ENCODE measurements at regions not wholly inside any gene's neighbourhood (a gene's known extent, or its start where the extent isn't known, plus 50 kb on each side); places are given as distances from the start of the nearest gene placed in this dataset.

- no peak overlapping the region for H3K9ac ChIP-seq (ENCODE audit: low read depth in 1 of 2, low read length in 2 of 2)
- no peak overlapping the region for H3K4me3 ChIP-seq (ENCODE audit: low read depth in 1 of 3, low read length in 3 of 3)
- no peaks in the 10 kb centered on the region for H3K36me3 ChIP-seq (ENCODE audit: control insufficient read depth in 4 of 4, insufficient read depth in 3 of 4, low read depth in 1 of 4, low read length in 3 of 4)
- no peak for DNase-seq (ENCODE audit: low spot score)
- H3K27me3 ChIP-seq (ENCODE audit: control insufficient read depth in 4 of 4, insufficient read depth in 4 of 4, low read length in 3 of 4), result no peaks in the 10 kb centered on the region
- H3K4me1 ChIP-seq (ENCODE audit: control insufficient read depth in 4 of 4, insufficient read depth in 4 of 4, low read length in 3 of 4), result no peaks in the 10 kb centered on the region
- no peaks in the 10 kb centered on the region for H3K9me3 ChIP-seq (ENCODE audit: control insufficient read depth in 4 of 4, low read length in 3 of 4)
- TF ChIP-seq ZBTB33 (IDR thresholded peaks at IDR 0.05), result no peak
- TF ChIP-seq GABPA (IDR thresholded peaks at IDR 0.05 in 1 of 2, conservative IDR thresholded peaks at IDR 0.05 in 1 of 2), result no peak
- no peak for TF ChIP-seq MAX (IDR thresholded peaks at IDR 0.05)
- no peak for TF ChIP-seq ATF3 (IDR thresholded peaks at IDR 0.05)
- no peak for TF ChIP-seq NR2F2 (IDR thresholded peaks at IDR 0.05)
- no peak overlapping the region for H3K27ac ChIP-seq (ENCODE audit: low read depth in 1 of 2, low read length in 2 of 2)
- 85% methylated on average over 4 of the region's 4 CpGs for WGBS
Measured at GRCh38 chr3:8157640-8158039, 344.0 kb upstream of the LMCD1 start.

- Histone ChIP-seq H3K36me3 (ENCODE audit: control insufficient read depth in 4 of 4, insufficient read depth in 3 of 4, low read depth in 1 of 4, low read length in 3 of 4) (no peaks in the 10 kb centered on the region), H3K4me1 (ENCODE audit: control insufficient read depth in 4 of 4, insufficient read depth in 4 of 4, low read length in 3 of 4) (no peaks in the 10 kb centered on the region), H3K27ac (ENCODE audit: low read depth in 1 of 2, low read length in 2 of 2) (no peak overlapping the region), H3K9me3 (ENCODE audit: control insufficient read depth in 4 of 4, low read length in 3 of 4) (peaks cover 0 to 3% (median 3%) of the 10 kb centered on the region in 4 donors), H3K4me3 (ENCODE audit: low read depth in 1 of 3, low read length in 3 of 3) (no peak overlapping the region), H3K27me3 (ENCODE audit: control insufficient read depth in 4 of 4, insufficient read depth in 4 of 4, low read length in 3 of 4) (no peaks in the 10 kb centered on the region), H3K9ac (ENCODE audit: low read depth in 1 of 2, low read length in 2 of 2) (no peak overlapping the region)
- WGBS, result 93% methylated on average over 1 of the region's 1 CpG
- TF ChIP-seq REST (IDR thresholded peaks at IDR 0.05), result no peak
- no peak for TF ChIP-seq HNF4G (IDR thresholded peaks at IDR 0.05)
- no peak for TF ChIP-seq FOXA2 (IDR thresholded peaks at IDR 0.05)
- no peak for TF ChIP-seq ATF3 (IDR thresholded peaks at IDR 0.05)
- TF ChIP-seq EGR1 (IDR thresholded peaks at IDR 0.05; ENCODE audit: low read depth in 2 of 2), result no peak
- no peak for TF ChIP-seq FOXA1 (IDR thresholded peaks at IDR 0.05)
- TF ChIP-seq JUND (IDR thresholded peaks at IDR 0.05), result no peak
- no peak for DNase-seq (ENCODE audit: low spot score)
Measured at GRCh38 chr3:8164145-8164544, 337.5 kb upstream of the LMCD1 start.

GRCh38 chr3:8166014-8166413 lies 335.6 kb upstream of the LMCD1 start:
- Histone ChIP-seq H3K27me3 (ENCODE audit: control insufficient read depth in 4 of 4, insufficient read depth in 4 of 4, low read length in 3 of 4) (no peaks in the 10 kb centered on the region), H3K4me3 (ENCODE audit: low read depth in 1 of 3, low read length in 3 of 3) (no peak overlapping the region), H3K36me3 (ENCODE audit: control insufficient read depth in 4 of 4, insufficient read depth in 3 of 4, low read depth in 1 of 4, low read length in 3 of 4) (no peaks in the 10 kb centered on the region), H3K27ac (ENCODE audit: low read depth in 1 of 2, low read length in 2 of 2) (no peak overlapping the region), H3K4me1 (ENCODE audit: control insufficient read depth in 4 of 4, insufficient read depth in 4 of 4, low read length in 3 of 4) (no peaks in the 10 kb centered on the region), H3K9me3 (ENCODE audit: control insufficient read depth in 4 of 4, low read length in 3 of 4) (peaks cover 0 to 3% (median 3%) of the 10 kb centered on the region in 4 donors), H3K9ac (ENCODE audit: low read depth in 1 of 2, low read length in 2 of 2) (no peak overlapping the region)
- WGBS, result 78% methylated on average over 2 of the region's 2 CpGs
- no peak for DNase-seq (ENCODE audit: low spot score)
- TF ChIP-seq REST (IDR thresholded peaks at IDR 0.05) (no peak), HNF4A (conservative IDR thresholded peaks at IDR 0.05) (no peak), ZBTB33 (IDR thresholded peaks at IDR 0.05) (no peak)
